ENCODE measurements at regions not wholly inside any gene's neighbourhood (a gene's known extent, or its start where the extent isn't known, plus 50 kb on each side); places are given as distances from the start of the nearest gene placed in this dataset.

DNA sequence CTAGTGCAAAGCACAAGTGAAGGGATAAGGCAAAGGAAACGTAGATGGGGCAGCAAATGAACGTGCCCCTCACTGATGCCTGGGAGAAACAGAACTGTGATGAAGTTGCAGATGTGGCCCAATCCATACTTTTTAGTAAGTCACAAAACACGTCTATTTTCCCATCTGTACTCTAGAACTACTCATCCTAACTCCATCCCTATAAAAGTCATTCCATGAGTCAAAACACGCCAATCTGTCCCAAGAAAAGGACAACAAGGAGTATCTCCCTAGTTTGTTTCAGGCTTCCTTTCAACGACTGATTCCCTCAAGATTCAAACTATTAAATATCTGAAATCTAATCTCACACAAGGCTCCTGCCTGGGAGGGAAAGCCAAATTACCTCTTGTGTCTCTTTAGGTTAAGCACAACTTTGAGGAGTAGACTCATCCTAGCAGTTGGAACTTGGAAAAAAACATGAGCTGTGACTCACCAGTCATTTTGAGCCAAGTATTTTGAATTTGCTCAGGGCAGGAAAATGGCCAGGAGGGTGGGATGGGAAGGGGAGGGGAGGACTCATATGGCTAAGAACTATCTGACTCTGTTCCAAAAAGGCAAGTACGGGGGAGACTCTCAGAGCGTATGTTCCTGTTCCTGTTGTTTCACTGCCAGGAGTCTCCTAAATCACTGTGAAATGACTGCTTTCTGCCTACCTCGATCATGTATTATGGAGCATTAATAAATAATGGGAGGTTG lies 214.5 kb upstream of the CAMK1G start:
- intact Hi-C loops (cut with DNase I), result no loop called here
- no peak overlapping the region for H3K9ac ChIP-seq (ENCODE audit: low read length in 3 of 3)
- no peaks in the 10 kb centered on the region for H3K9me3 ChIP-seq (ENCODE audit: control insufficient read depth in 2 of 3, insufficient read depth in 1 of 3, low read length in 3 of 3)
- H3K4me1 ChIP-seq (ENCODE audit: control insufficient read depth in 2 of 3, insufficient read depth in 2 of 3, low read depth in 1 of 3, low read length in 3 of 3), result peaks cover 0 to 3% (median 0%) of the 10 kb centered on the region in 3 donors
- TF ChIP-seq, protein P1, sequence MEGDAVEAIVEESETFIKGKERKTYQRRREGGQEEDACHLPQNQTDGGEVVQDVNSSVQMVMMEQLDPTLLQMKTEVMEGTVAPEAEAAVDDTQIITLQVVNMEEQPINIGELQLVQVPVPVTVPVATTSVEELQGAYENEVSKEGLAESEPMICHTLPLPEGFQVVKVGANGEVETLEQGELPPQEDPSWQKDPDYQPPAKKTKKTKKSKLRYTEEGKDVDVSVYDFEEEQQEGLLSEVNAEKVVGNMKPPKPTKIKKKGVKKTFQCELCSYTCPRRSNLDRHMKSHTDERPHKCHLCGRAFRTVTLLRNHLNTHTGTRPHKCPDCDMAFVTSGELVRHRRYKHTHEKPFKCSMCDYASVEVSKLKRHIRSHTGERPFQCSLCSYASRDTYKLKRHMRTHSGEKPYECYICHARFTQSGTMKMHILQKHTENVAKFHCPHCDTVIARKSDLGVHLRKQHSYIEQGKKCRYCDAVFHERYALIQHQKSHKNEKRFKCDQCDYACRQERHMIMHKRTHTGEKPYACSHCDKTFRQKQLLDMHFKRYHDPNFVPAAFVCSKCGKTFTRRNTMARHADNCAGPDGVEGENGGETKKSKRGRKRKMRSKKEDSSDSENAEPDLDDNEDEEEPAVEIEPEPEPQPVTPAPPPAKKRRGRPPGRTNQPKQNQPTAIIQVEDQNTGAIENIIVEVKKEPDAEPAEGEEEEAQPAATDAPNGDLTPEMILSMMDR (IDR thresholded peaks at IDR 0.05; ENCODE audit: borderline replicate concordance, extremely low read depth, insufficient read depth), result no peak
- no peak overlapping the region for H3K4me3 ChIP-seq (ENCODE audit: low read length in 3 of 3)
- DNase-seq (peak in 1 of 5 donors; percentile 80), FAIRE-seq (no peak)
- no peaks in the 10 kb centered on the region for H3K27me3 ChIP-seq (ENCODE audit: control insufficient read depth, insufficient read depth, low read length)
- H3K36me3 ChIP-seq (ENCODE audit: control insufficient read depth in 2 of 3, insufficient read depth in 3 of 3, low read length in 3 of 3), result no peaks in the 10 kb centered on the region
- no peak overlapping the region for H3K27ac ChIP-seq (ENCODE audit: low read depth in 2 of 2, low read length in 2 of 2)

DNA sequence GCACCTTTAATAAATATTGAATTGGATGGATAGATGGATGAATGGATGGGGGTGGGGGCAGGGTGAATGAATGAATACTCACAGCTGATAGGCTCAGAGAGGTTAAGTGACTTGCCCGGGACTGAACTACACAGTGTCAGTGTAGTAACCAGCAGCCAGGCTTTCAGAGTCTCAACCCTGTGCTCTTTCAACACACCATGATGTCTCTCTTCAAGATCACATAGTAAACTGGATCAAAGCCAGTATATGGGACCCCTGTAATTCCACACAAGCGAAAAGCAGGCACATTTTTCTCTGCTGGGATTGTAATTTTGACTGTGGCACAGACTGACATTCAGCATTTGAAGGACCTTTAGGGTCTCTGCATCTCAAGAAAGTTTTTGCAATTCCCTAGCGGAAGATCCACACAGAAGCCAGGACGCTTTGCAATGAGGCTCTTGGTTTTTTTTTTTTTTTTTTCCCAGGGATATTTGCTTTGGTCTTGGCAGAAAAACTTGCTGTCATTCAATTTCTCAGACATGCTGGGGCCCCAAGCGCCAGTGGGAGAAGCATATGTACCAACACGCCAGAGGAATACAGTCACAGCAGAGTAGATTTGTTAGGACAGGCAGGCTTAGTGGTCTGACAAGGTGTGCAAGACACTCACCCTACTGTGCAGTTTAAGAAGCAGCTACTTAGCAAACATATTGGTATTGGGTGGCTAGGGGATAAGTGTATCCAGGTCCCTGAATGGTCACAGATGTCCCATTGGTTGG lies 213.1 kb upstream of the CAMK1G start:
- H3K9ac ChIP-seq (ENCODE audit: low read length in 3 of 3), result no peak overlapping the region
- H3K9me3 ChIP-seq (ENCODE audit: control insufficient read depth in 2 of 3, insufficient read depth in 1 of 3, low read length in 3 of 3), result no peaks in the 10 kb centered on the region
- H3K4me3 ChIP-seq (ENCODE audit: low read length in 3 of 3), result no peak overlapping the region
- TF ChIP-seq, protein P1 (IDR thresholded peaks at IDR 0.05; ENCODE audit: borderline replicate concordance, extremely low read depth, insufficient read depth), result no peak
- DNase-seq, result no peak
- no peak for FAIRE-seq
- no peak overlapping the region for H3K27ac ChIP-seq (ENCODE audit: low read depth in 2 of 2, low read length in 2 of 2)
- intact Hi-C loops (cut with DNase I), result no loop called here
- no peaks in the 10 kb centered on the region for H3K27me3 ChIP-seq (ENCODE audit: control insufficient read depth, insufficient read depth, low read length)
- H3K4me1 ChIP-seq (ENCODE audit: control insufficient read depth in 2 of 3, insufficient read depth in 2 of 3, low read depth in 1 of 3, low read length in 3 of 3), result peaks cover 0 to 3% (median 0%) of the 10 kb centered on the region in 3 donors
- H3K36me3 ChIP-seq (ENCODE audit: control insufficient read depth in 2 of 3, insufficient read depth in 3 of 3, low read length in 3 of 3), result no peaks in the 10 kb centered on the region

DNA sequence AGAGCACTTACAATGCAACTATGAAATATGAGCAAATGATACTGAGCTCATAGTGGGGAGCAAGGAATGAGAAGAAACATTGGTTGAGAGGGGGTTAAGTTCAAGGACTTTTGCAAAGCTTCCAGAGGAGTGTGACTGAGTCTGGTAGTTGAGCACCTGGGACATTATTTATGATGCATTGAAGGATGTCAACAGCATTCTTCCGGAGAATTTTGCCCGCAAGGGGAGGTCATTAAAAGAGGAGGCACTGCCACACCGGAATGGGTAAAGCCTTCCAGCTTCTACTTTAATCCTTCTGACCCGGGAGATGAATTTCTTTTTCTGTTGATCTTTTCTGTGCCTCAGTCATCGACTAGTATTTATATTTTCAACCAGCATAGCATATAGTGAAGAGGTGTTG lies 208.4 kb upstream of the CAMK1G start:
- TF ChIP-seq, protein P1 (IDR thresholded peaks at IDR 0.05; ENCODE audit: borderline replicate concordance, extremely low read depth, insufficient read depth), result no peak
- no peak for FAIRE-seq
- H3K27me3 ChIP-seq (ENCODE audit: control insufficient read depth, insufficient read depth, low read length), result no peaks in the 10 kb centered on the region
- DNase-seq, result no peak
- no peaks in the 10 kb centered on the region for H3K4me1 ChIP-seq (ENCODE audit: control insufficient read depth in 2 of 3, insufficient read depth in 2 of 3, low read depth in 1 of 3, low read length in 3 of 3)
- H3K36me3 ChIP-seq (ENCODE audit: control insufficient read depth in 2 of 3, insufficient read depth in 3 of 3, low read length in 3 of 3), result no peaks in the 10 kb centered on the region
- no peak overlapping the region for H3K9ac ChIP-seq (ENCODE audit: low read length in 3 of 3)
- no peak overlapping the region for H3K27ac ChIP-seq (ENCODE audit: low read depth in 2 of 2, low read length in 2 of 2)
- intact Hi-C loops (cut with DNase I), result no loop called here
- H3K4me3 ChIP-seq (ENCODE audit: low read length in 3 of 3), result no peak overlapping the region
- no peaks in the 10 kb centered on the region for H3K9me3 ChIP-seq (ENCODE audit: control insufficient read depth in 2 of 3, insufficient read depth in 1 of 3, low read length in 3 of 3)
